GM12878 (cell line): ENCODE measurements at regions not wholly inside any gene's neighbourhood (a gene's known extent, or its start where the extent isn't known, plus 50 kb on each side); places are given as distances from the start of the nearest gene placed in this dataset.

Source experiments
- ATAC-seq: fragments of 200-7000 bp; cut with Tn5 transposase; 3 replicates; pipeline ENCODE4 v1.9.1; 2020; ENCODE audit warnings: mild to moderate bottlenecking, moderate library complexity
- BruUV-seq: library from RNA; stranded (reverse); fragments of 400-500 nt; replicated peaks from 2 replicates; lab custom pipeline; 2021; lab: Mats Ljungman, UMichigan
- CTCF ChIA-PET: fragments of 300-600 bp; sonication (Branson Sonifier 250); formaldehyde crosslinking; extraction: SDS; loops from one replicate; lab custom pipeline; 2021; ENCODE audit warnings: inconsistent platforms; lab: Yijun Ruan, JAX
- POLR2A ChIA-PET: fragments of 350-600 bp; formaldehyde crosslinking; extraction: SDS; loops from one replicate; lab custom pipeline; 2021; ENCODE audit warnings: inconsistent platforms; lab: Charles Lee
- RAD21 ChIA-PET: fragments of 300-600 bp; sonication (Branson Sonifier 250); formaldehyde crosslinking; loops from one replicate; lab custom pipeline; 2023; ENCODE audit warnings: antibody characterized with exemption; ENCODE audit not compliant: unreplicated experiment; lab: Charles Lee
- SMC1A ChIA-PET: fragments of 300-600 bp; sonication (Branson Sonifier 250); formaldehyde crosslinking; loops from one replicate; lab custom pipeline; 2023; ENCODE audit not compliant: unreplicated experiment, uncharacterized antibody; lab: Charles Lee
- DNase-seq: peaks from one replicate; pipeline ENCODE4 v3.0.0-alpha.2; 2011; ENCODE audit warnings: low read depth, low spot score
- FAIRE-seq: peaks from 3 replicates; lab custom pipeline; 2011; peaks lifted over from hg19 to GRCh38; lab: Jason Lieb, UNC
- H2AFZ ChIP-seq: 2 replicates; pipeline ENCODE4 v1.6.0; 2011; ENCODE audit warnings: low read depth, low read length, control low read depth; ENCODE audit not compliant: control insufficient read depth
- H3K27ac ChIP-seq: 2 replicates; pipeline ENCODE4 v1.5.1; 2011; ENCODE audit warnings: control low read depth; ENCODE audit not compliant: control insufficient read depth, insufficient read depth
- H3K27me3 ChIP-seq, 2 experiments: replicated peaks in 1 of 2; 2 replicates each; pipeline versions ENCODE4 v1.6.0 to v1.6.1; 2011; ENCODE audit warnings: low read length in 1 of 2; ENCODE audit not compliant: control insufficient read depth in 2 of 2, insufficient read depth in 2 of 2
- H3K36me3 ChIP-seq, 2 experiments: 2 replicates each; pipeline ENCODE4 v1.5.1; 2011; ENCODE audit warnings: low read length in 1 of 2; ENCODE audit not compliant: control insufficient read depth in 2 of 2, insufficient read depth in 2 of 2
- H3K4me1 ChIP-seq: 2 replicates; pipeline ENCODE4 v1.6.1; 2011; ENCODE audit warnings: mild to moderate bottlenecking, low read length, moderate library complexity, mixed read lengths; ENCODE audit not compliant: control insufficient read depth, insufficient read depth
- H3K4me2 ChIP-seq: 2 replicates; pipeline ENCODE4 v1.6.0; 2011; ENCODE audit warnings: control low read depth; ENCODE audit not compliant: control insufficient read depth, insufficient read depth
- H3K4me3 ChIP-seq: fragments of 200-600 bp; sonication (generic); 2 replicates; pipeline ENCODE4 v1.5.1; 2016
- H3K79me2 ChIP-seq: 2 replicates; pipeline ENCODE4 v1.6.0; 2011; ENCODE audit warnings: low read length; ENCODE audit not compliant: control insufficient read depth, insufficient read depth
- H3K9ac ChIP-seq: 2 replicates; pipeline ENCODE4 v1.8.0; 2011; ENCODE audit warnings: low read length, control low read depth, mixed read lengths; ENCODE audit not compliant: control insufficient read depth, insufficient read depth
- H3K9me3 ChIP-seq: replicated peaks from 3 replicates; pipeline ENCODE4 v1.5.1; 2011; ENCODE audit warnings: mild to moderate bottlenecking, low read length; ENCODE audit not compliant: control insufficient read depth, insufficient read depth
- H4K20me1 ChIP-seq: 2 replicates; pipeline ENCODE4 v1.6.0; 2011; ENCODE audit not compliant: control insufficient read depth, insufficient read depth
- DPF2 ChIP-seq: fragments of 450-650 bp; IDR thresholded peaks from 2 replicates; pipeline ENCODE4 v1.6.1; 2017; ENCODE audit warnings: mild to moderate bottlenecking
- FOXM1 ChIP-seq: IDR thresholded peaks from 2 replicates; pipeline ENCODE4 v1.6.1; 2012; ENCODE audit warnings: low read depth, mild to moderate bottlenecking, inconsistent platforms, low read length, moderate library complexity
- HDAC2 ChIP-seq: fragments of 200-600 bp; sonication (generic); IDR thresholded peaks from 2 replicates; pipeline ENCODE4 v1.6.1; 2017
- IRF5 ChIP-seq: fragments of 450-650 bp; IDR thresholded peaks from 2 replicates; pipeline ENCODE4 v1.6.1; 2017; ENCODE audit warnings: borderline replicate concordance
- JUND ChIP-seq: IDR thresholded peaks from 2 replicates; pipeline ENCODE4 v1.6.1; 2012; ENCODE audit warnings: low read depth, mild to moderate bottlenecking, low read length, improper control_type of control experiment, moderate library complexity
- MEF2B ChIP-seq: fragments of 450-650 bp; IDR thresholded peaks from 2 replicates; pipeline ENCODE4 v1.6.1; 2018; ENCODE audit warnings: mild to moderate bottlenecking, moderate library complexity; ENCODE audit not compliant: partially characterized antibody, poor library complexity, severe bottlenecking
- NBN ChIP-seq: fragments of 450-650 bp; IDR thresholded peaks from 2 replicates; pipeline ENCODE4 v1.6.1; 2016
- SMC3 ChIP-seq: IDR thresholded peaks from 2 replicates; pipeline ENCODE4 v1.6.1; 2011; ENCODE audit warnings: low read length, improper control_type of control experiment, borderline replicate concordance
- ZNF207 ChIP-seq: fragments of 450-650 bp; IDR thresholded peaks from 2 replicates; pipeline ENCODE4 v1.6.1; 2014; ENCODE audit warnings: antibody characterized with exemption, mild to moderate bottlenecking, borderline replicate concordance
- ZNF274 ChIP-seq: IDR thresholded peaks from one replicate; pipeline ENCODE4 v1.8.0; 2011; ENCODE audit not compliant: insufficient read length, insufficient read depth
- ZNF384 ChIP-seq: IDR thresholded peaks from 2 replicates; pipeline ENCODE4 v1.6.1; 2012; ENCODE audit warnings: low read depth, mild to moderate bottlenecking, low read length, improper control_type of control experiment, borderline replicate concordance
- ZNF592 ChIP-seq: fragments of 450-650 bp; IDR thresholded peaks from 2 replicates; pipeline ENCODE4 v1.6.1; 2017; ENCODE audit warnings: mild to moderate bottlenecking, moderate library complexity
- ZZZ3 ChIP-seq: IDR thresholded peaks from 2 replicates; pipeline ENCODE4 v1.6.1; 2011; ENCODE audit warnings: low read depth; ENCODE audit not compliant: control insufficient read depth, insufficient read length
- WGBS: methylation state at CpG from one replicate; pipeline ENCODE4 v1.1.6; 2016; ENCODE audit warnings: low lambda C conversion rate; ENCODE audit not compliant: insufficient replicate concordance, insufficient coverage; ENCODE audit errors: missing lambda C conversion rate; 5-methylcytosine and 5-hydroxymethylcytosine counted together
- in situ Hi-C: fragments of 300-500 bp; cut with MboI; formaldehyde crosslinking; loops from 9 replicates; pipeline ENCODE4 v1.14.3; 2018; ENCODE audit warnings: mixed read lengths
- intact Hi-C: fragments of 100-400 bp; cut with micrococcal nuclease; formaldehyde crosslinking; loops from one replicate; pipeline ENCODE4 v1.14.2; 2022; ENCODE audit not compliant: unreplicated experiment

GRCh38 chr14:25522926-25523325, 473.0 kb upstream of the STXBP6 start:
- TF ChIP-seq ZZZ3 (no peak), MEF2B (no peak), JUND (no peak), IRF5 (no peak), DPF2 (no peak), FOXM1 (no peak)
- no peak overlapping the region for H3K9ac ChIP-seq
- no peaks in the 10 kb centered on the region for H3K79me2 ChIP-seq
- in situ Hi-C loops = no loop called here
- H3K27ac ChIP-seq = no peak overlapping the region
- no TSS peak for BruUV-seq
- WGBS = 0% methylated on average over 2 of the region's 2 CpGs
- ChIA-PET CTCF (no interaction called here), SMC1A (no interaction called here), RAD21 (no interaction called here), POLR2A (no interaction called here)
- H4K20me1 ChIP-seq = no peaks in the 10 kb centered on the region
- H3K9me3 ChIP-seq = no peaks in the 10 kb centered on the region
- no peaks in the 10 kb centered on the region for H3K36me3 ChIP-seq
- no peak overlapping the region for H3K4me3 ChIP-seq
- H3K27me3 ChIP-seq = no peaks in the 10 kb centered on the region
- no peak for FAIRE-seq
- ATAC-seq = no peak
- H3K4me2 ChIP-seq = no peak overlapping the region
- DNase-seq = no peak
- intact Hi-C loops = no loop called here
- no peak overlapping the region for H2AFZ ChIP-seq
- H3K4me1 ChIP-seq = no peaks in the 10 kb centered on the region

GRCh38 chr14:25522116-25522515, 472.2 kb upstream of the STXBP6 start:
- ChIA-PET SMC1A (no interaction called here), RAD21 (no interaction called here), POLR2A (no interaction called here), CTCF (no interaction called here)
- Histone ChIP-seq H3K4me1 (no peaks in the 10 kb centered on the region), H3K79me2 (no peaks in the 10 kb centered on the region), H2AFZ (no peak overlapping the region), H3K27ac (no peak overlapping the region), H3K36me3 (no peaks in the 10 kb centered on the region), H3K27me3 (no peaks in the 10 kb centered on the region), H3K4me2 (no peak overlapping the region), H3K4me3 (no peak overlapping the region), H4K20me1 (no peaks in the 10 kb centered on the region), H3K9me3 (no peaks in the 10 kb centered on the region), H3K9ac (no peak overlapping the region)
- ATAC-seq (no peak), FAIRE-seq (no peak), DNase-seq (no peak)
- in situ Hi-C loops (no loop called here), intact Hi-C loops (no loop called here)
- TF ChIP-seq ZNF592 (no peak), HDAC2 (no peak), ZNF384 (no peak), ZNF207 (no peak), ZNF274 (no peak), NBN (no peak), SMC3 (no peak)
- WGBS = 70% methylated on average over 6 of the region's 6 CpGs
- no TSS peak for BruUV-seq
